Mammary epithelial cell (primary cell): ENCODE measurements at regions not wholly inside any gene's neighbourhood (a gene's known extent, or its start where the extent isn't known, plus 50 kb on each side); places are given as distances from the start of the nearest gene placed in this dataset.

Experiments
- CTCF ChIP-seq, 2 donors: IDR thresholded peaks in 1 of 2; conservative IDR thresholded peaks in 1 of 2; 2 replicates each; pipeline ENCODE4 v1.5.1; 2011 to 2012; ENCODE audit warnings: inconsistent platforms in 2 of 2, low read length in 2 of 2, mild to moderate bottlenecking in 2 of 2, control low read depth in 1 of 2, low read depth in 1 of 2; ENCODE audit not compliant: insufficient read depth in 1 of 2; ENCODE audit errors: extremely low read depth in 1 of 2
- EZH2 ChIP-seq: IDR thresholded peaks from 2 replicates; pipeline ENCODE4 v1.6.1; 2012; ENCODE audit warnings: low read length, inconsistent platforms, borderline replicate concordance

GRCh38 chr3:66150977-66151376, 69.8 kb upstream of the SLC25A26 start:
- TF ChIP-seq EZH2 = no peak
- TF ChIP-seq CTCF (conservative IDR thresholded peaks at IDR 0.05 in 1 of 2, IDR thresholded peaks at IDR 0.05 in 1 of 2; ENCODE audit: extremely low read depth in 1 of 2, insufficient read depth in 1 of 2, low read depth in 1 of 2, low read length in 2 of 2) = no peak
